ENCODE measurements at regions not wholly inside any gene's neighbourhood (a gene's known extent, or its start where the extent isn't known, plus 50 kb on each side); places are given as distances from the start of the nearest gene placed in this dataset.

DNA sequence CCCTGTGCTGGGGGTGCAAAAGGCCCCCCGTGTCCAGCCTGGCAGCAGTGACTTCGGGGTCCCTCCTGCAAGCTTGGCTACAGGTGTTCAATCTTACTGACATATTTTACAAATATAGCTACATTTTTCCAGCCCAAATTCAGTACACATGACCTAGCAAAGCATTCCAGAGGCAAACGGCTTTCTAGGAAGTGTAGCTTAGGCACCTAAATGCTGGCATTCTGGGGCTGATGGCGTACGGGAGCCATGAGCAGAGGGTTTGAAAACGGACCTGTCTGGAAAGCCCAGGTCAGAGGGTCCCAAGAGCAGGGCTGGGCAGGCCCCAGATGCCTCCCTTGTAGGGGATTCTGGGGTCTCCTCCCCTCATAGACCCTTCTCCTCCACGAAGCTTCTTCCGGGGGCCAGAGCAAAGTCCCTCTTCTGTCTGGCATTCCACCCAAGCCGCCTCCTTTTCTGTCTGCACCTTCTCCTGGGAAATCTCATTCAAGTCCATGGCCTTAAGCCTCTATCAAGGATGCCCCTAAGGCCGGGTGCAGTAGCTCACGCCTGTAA is 63.3 kb upstream of the ASAP2 start:
- TF ChIP-seq, protein P1, sequence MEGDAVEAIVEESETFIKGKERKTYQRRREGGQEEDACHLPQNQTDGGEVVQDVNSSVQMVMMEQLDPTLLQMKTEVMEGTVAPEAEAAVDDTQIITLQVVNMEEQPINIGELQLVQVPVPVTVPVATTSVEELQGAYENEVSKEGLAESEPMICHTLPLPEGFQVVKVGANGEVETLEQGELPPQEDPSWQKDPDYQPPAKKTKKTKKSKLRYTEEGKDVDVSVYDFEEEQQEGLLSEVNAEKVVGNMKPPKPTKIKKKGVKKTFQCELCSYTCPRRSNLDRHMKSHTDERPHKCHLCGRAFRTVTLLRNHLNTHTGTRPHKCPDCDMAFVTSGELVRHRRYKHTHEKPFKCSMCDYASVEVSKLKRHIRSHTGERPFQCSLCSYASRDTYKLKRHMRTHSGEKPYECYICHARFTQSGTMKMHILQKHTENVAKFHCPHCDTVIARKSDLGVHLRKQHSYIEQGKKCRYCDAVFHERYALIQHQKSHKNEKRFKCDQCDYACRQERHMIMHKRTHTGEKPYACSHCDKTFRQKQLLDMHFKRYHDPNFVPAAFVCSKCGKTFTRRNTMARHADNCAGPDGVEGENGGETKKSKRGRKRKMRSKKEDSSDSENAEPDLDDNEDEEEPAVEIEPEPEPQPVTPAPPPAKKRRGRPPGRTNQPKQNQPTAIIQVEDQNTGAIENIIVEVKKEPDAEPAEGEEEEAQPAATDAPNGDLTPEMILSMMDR (IDR thresholded peaks at IDR 0.05; ENCODE audit: low read length): no peak
- TF ChIP-seq EZH2 (IDR thresholded peaks at IDR 0.05; ENCODE audit: borderline replicate concordance, low read length): no peak
